GM23248 (cell line): ENCODE measurements at regions not wholly inside any gene's neighbourhood (a gene's known extent, or its start where the extent isn't known, plus 50 kb on each side); places are given as distances from the start of the nearest gene placed in this dataset.

Source experiments
- EZH2 ChIP-seq: fragments of 200-600 bp; sonication (generic); IDR thresholded peaks from 2 replicates; pipeline ENCODE4 v1.6.1; 2018; ENCODE audit warnings: antibody characterized with exemption, mild to moderate bottlenecking; ENCODE audit not compliant: insufficient read depth, poor library complexity, severe bottlenecking
- EZH2phosphoT487 ChIP-seq: fragments of 200-600 bp; sonication (generic); IDR thresholded peaks from 2 replicates; pipeline ENCODE4 v1.6.1; 2018; ENCODE audit warnings: antibody characterized with exemption, moderate library complexity, mild to moderate bottlenecking, low read depth; ENCODE audit not compliant: insufficient read depth

- TF ChIP-seq EZH2: no peak
- TF ChIP-seq EZH2phosphoT487: no peak
These were observed 456.1 kb downstream of the LPIN1 start for GRCh38 chr2:12202313-12203075.
